ENCODE measurements at regions not wholly inside any gene's neighbourhood (a gene's known extent, or its start where the extent isn't known, plus 50 kb on each side); places are given as distances from the start of the nearest gene placed in this dataset.
"Not testable (repeated sequence)": the region's sequence is repeated elsewhere in the genome, so short reads cannot be mapped to it uniquely, and the experiment has no call there.

DNA sequence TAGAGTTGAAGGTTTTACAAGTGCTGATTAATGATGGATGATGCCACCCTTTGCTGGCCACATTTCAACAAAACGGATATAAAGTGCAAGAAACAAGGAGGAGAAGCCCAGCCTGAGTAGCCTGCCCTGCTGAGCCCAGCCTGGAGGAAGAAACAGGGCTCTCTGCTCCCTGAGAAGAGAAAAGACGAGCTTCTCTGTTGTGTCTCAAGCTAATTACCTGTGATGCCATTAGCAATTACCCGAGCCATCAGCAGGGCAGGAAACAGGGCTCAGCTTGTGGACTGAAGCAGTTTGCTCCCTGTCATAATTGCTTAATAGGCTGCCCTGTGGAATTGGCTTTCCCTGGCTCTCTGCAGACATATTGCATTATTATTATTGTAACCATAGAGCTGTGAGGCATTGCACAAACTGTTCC is 709.3 kb upstream of the AUTS2 start:
- no peak overlapping the region for H3K4me2 ChIP-seq (ENCODE audit: low read length)
- H4K20me1 ChIP-seq (ENCODE audit: insufficient read depth, low read length): no peaks in the 10 kb centered on the region
- no peak for TF ChIP-seq CTCF (IDR thresholded peaks at IDR 0.05; ENCODE audit: low read depth, low read length)
- no peak for TF ChIP-seq EZH2phosphoT487 (IDR thresholded peaks at IDR 0.05; ENCODE audit: low read depth)
- no peaks in the 10 kb centered on the region for H3K9me3 ChIP-seq (ENCODE audit: insufficient read depth, low read length)
- H3K27me3 ChIP-seq (ENCODE audit: low read depth, low read length): no peaks in the 10 kb centered on the region
- H3K4me3 ChIP-seq (ENCODE audit: low read length): no peak overlapping the region
- H3K79me2 ChIP-seq (ENCODE audit: low read length): no peaks in the 10 kb centered on the region
- no peaks in the 10 kb centered on the region for H3K36me3 ChIP-seq (replicated peaks; ENCODE audit: low read depth, low read length)
- H2AFZ ChIP-seq (ENCODE audit: low read depth, low read length): no peak overlapping the region
- H3K27ac ChIP-seq (ENCODE audit: low read length): no peak overlapping the region
- no peaks in the 10 kb centered on the region for H3K4me1 ChIP-seq (ENCODE audit: low read length)
- no peak overlapping the region for H3K9ac ChIP-seq (ENCODE audit: low read length)

DNA sequence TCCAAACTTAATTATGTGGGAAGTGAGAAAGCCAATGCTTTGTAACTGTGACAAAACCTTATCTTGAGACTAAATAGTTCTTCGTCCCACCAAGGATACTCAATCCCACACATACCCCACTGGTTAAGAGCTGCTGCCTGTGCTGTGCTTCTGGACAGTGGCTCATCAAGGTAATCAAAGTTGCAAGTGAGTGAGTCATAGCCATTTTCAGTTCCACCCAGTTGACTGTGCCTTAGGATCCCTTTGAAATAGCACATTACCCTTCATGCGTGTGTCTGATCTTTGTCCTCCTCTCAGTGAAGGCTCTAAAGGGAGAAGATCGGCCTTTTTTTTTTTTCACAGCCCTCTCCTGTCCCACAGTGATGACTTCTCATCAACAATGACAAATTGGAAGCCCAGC is 706.0 kb upstream of the AUTS2 start:
- H3K4me1 ChIP-seq (ENCODE audit: low read length): no peaks in the 10 kb centered on the region
- H3K9me3 ChIP-seq (ENCODE audit: insufficient read depth, low read length): no peaks in the 10 kb centered on the region
- no peak for TF ChIP-seq CTCF (IDR thresholded peaks at IDR 0.05; ENCODE audit: low read depth, low read length)
- TF ChIP-seq EZH2phosphoT487 (IDR thresholded peaks at IDR 0.05; ENCODE audit: low read depth): no peak
- no peaks in the 10 kb centered on the region for H3K36me3 ChIP-seq (replicated peaks; ENCODE audit: low read depth, low read length)
- no peaks in the 10 kb centered on the region for H4K20me1 ChIP-seq (ENCODE audit: insufficient read depth, low read length)
- no peak overlapping the region for H3K27ac ChIP-seq (ENCODE audit: low read length)
- H3K9ac ChIP-seq (ENCODE audit: low read length): no peak overlapping the region
- H3K27me3 ChIP-seq (ENCODE audit: low read depth, low read length): no peaks in the 10 kb centered on the region
- H3K4me3 ChIP-seq (ENCODE audit: low read length): no peak overlapping the region
- H3K79me2 ChIP-seq (ENCODE audit: low read length): no peaks in the 10 kb centered on the region
- no peak overlapping the region for H2AFZ ChIP-seq (ENCODE audit: low read depth, low read length)
- H3K4me2 ChIP-seq (ENCODE audit: low read length): no peak overlapping the region

GRCh38 chr7:68893411-68893810 is 704.9 kb upstream of the AUTS2 start:
- no peaks in the 10 kb centered on the region for H3K36me3 ChIP-seq (replicated peaks; ENCODE audit: low read depth, low read length)
- no peak overlapping the region for H3K27ac ChIP-seq (ENCODE audit: low read length)
- TF ChIP-seq EZH2phosphoT487 (IDR thresholded peaks at IDR 0.05; ENCODE audit: low read depth): no peak
- no peak for TF ChIP-seq CTCF (IDR thresholded peaks at IDR 0.05; ENCODE audit: low read depth, low read length)
- H3K4me3 ChIP-seq (ENCODE audit: low read length): no peak overlapping the region
- no peak overlapping the region for H3K9ac ChIP-seq (ENCODE audit: low read length)
- H3K79me2 ChIP-seq (ENCODE audit: low read length): no peaks in the 10 kb centered on the region
- no peak overlapping the region for H3K4me2 ChIP-seq (ENCODE audit: low read length)
- H4K20me1 ChIP-seq (ENCODE audit: insufficient read depth, low read length): no peaks in the 10 kb centered on the region
- no peaks in the 10 kb centered on the region for H3K9me3 ChIP-seq (ENCODE audit: insufficient read depth, low read length)
- H2AFZ ChIP-seq (ENCODE audit: low read depth, low read length): no peak overlapping the region
- no peaks in the 10 kb centered on the region for H3K4me1 ChIP-seq (ENCODE audit: low read length)
- H3K27me3 ChIP-seq (ENCODE audit: low read depth, low read length): no peaks in the 10 kb centered on the region

- not testable (repeated sequence) for H3K36me3 ChIP-seq (replicated peaks; ENCODE audit: low read depth, low read length); H3K9ac ChIP-seq (ENCODE audit: low read length); H2AFZ ChIP-seq (ENCODE audit: low read depth, low read length); H3K4me2 ChIP-seq (ENCODE audit: low read length); H4K20me1 ChIP-seq (ENCODE audit: insufficient read depth, low read length); H3K4me3 ChIP-seq (ENCODE audit: low read length); H3K9me3 ChIP-seq (ENCODE audit: insufficient read depth, low read length); H3K27ac ChIP-seq (ENCODE audit: low read length); H3K4me1 ChIP-seq (ENCODE audit: low read length); H3K79me2 ChIP-seq (ENCODE audit: low read length); H3K27me3 ChIP-seq (ENCODE audit: low read depth, low read length)
Measured at GRCh38 chr7:68899156-68899555, 699.1 kb upstream of the AUTS2 start.

DNA sequence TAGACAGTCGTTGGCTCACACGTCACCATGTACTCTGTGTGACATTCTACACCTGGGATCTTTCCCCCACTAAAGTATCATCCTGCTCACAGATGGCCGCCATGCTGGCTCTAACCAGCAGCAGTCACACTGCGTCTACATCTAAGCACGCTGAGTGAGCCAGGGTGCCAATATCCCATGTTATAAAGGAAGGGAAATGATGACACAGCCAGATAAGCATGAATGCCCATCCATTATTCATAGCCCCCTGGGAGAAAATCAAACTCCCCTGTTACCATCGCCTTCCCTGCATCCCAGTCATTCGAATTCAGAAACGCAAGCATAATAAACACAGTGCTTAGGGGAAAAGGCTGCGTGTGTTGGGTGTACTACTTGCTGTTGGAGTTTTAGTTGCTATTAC is 698.2 kb upstream of the AUTS2 start:
- H3K79me2 ChIP-seq (ENCODE audit: low read length): no peaks in the 10 kb centered on the region
- H4K20me1 ChIP-seq (ENCODE audit: insufficient read depth, low read length): no peaks in the 10 kb centered on the region
- no peaks in the 10 kb centered on the region for H3K27me3 ChIP-seq (ENCODE audit: low read depth, low read length)
- TF ChIP-seq EZH2phosphoT487 (IDR thresholded peaks at IDR 0.05; ENCODE audit: low read depth) (no peak), CTCF (IDR thresholded peaks at IDR 0.05; ENCODE audit: low read depth, low read length) (no peak)
- no peaks in the 10 kb centered on the region for H3K4me1 ChIP-seq (ENCODE audit: low read length)
- no peak overlapping the region for H2AFZ ChIP-seq (ENCODE audit: low read depth, low read length)
- no peak overlapping the region for H3K4me2 ChIP-seq (ENCODE audit: low read length)
- no peaks in the 10 kb centered on the region for H3K36me3 ChIP-seq (replicated peaks; ENCODE audit: low read depth, low read length)
- H3K9me3 ChIP-seq (ENCODE audit: insufficient read depth, low read length): no peaks in the 10 kb centered on the region
- no peak overlapping the region for H3K9ac ChIP-seq (ENCODE audit: low read length)
- no peak overlapping the region for H3K27ac ChIP-seq (ENCODE audit: low read length)
- H3K4me3 ChIP-seq (ENCODE audit: low read length): no peak overlapping the region

Measured in OCI-LY3 (cell line).